Heart right ventricle (tissue), 16 donors: ENCODE measurements at regions not wholly inside any gene's neighbourhood (a gene's known extent, or its start where the extent isn't known, plus 50 kb on each side); places are given as distances from the start of the nearest gene placed in this dataset.

Experiments used
- ATAC-seq, 8 donors: fragments of 200-7000 bp; cut with Tn5 transposase; one replicate each; pipeline ENCODE4 v1.9.1; 2020; ENCODE audit warnings: mild to moderate bottlenecking in 8 of 8, moderate library complexity in 8 of 8, moderate number of reproducible peaks in 1 of 8
- DNase-seq, 2 donors: peaks; one replicate each; pipeline ENCODE4 v3.0.0-alpha.2; 2020
- H3K27ac ChIP-seq, 10 donors: fragments of 200-600 bp; sonication (generic) in 2 of 10; one replicate each; pipeline versions ENCODE4 v1.5.0 to v1.8.0; 2020 to 2022; ENCODE audit warnings: mild to moderate bottlenecking in 3 of 10
- H3K27me3 ChIP-seq, 7 donors: fragments of 200-600 bp; one replicate each; pipeline ENCODE4 v1.8.0; 2021 to 2022; ENCODE audit warnings: mild to moderate bottlenecking in 2 of 7
- H3K36me3 ChIP-seq, 9 donors: fragments of 200-600 bp; sonication (generic) in 1 of 9; one replicate each; pipeline versions ENCODE4 v1.5.0 to v1.8.0; 2020 to 2022; ENCODE audit warnings: mild to moderate bottlenecking in 2 of 9
- H3K4me1 ChIP-seq, 9 donors: fragments of 200-600 bp; sonication (generic) in 1 of 9; one replicate each; pipeline versions ENCODE4 v1.5.0 to v1.8.0; 2020 to 2022; ENCODE audit warnings: mild to moderate bottlenecking in 4 of 9
- H3K4me3 ChIP-seq, 10 donors: fragments of 200-600 bp; sonication (generic) in 2 of 10; one replicate each; pipeline versions ENCODE4 v1.5.0 to v1.8.0; 2020 to 2022; ENCODE audit warnings: mild to moderate bottlenecking in 7 of 10, moderate library complexity in 2 of 10
- H3K9me3 ChIP-seq, 11 donors: fragments of 200-600 bp in 10 of 11; sonication (generic) in 2 of 11; one replicate each; pipeline versions ENCODE4 v1.5.0 to v1.8.0; 2013 to 2022; ENCODE audit warnings: mild to moderate bottlenecking in 2 of 11, control low read depth in 1 of 11, moderate library complexity in 1 of 11
- CTCF ChIP-seq, 9 donors: fragments of 200-600 bp; sonication (generic) in 2 of 9; IDR thresholded peaks; one replicate each; pipeline versions ENCODE4 v1.5.0 to v1.8.0; 2021 to 2022; ENCODE audit warnings: antibody characterized with exemption in 9 of 9, mild to moderate bottlenecking in 5 of 9, moderate library complexity in 1 of 9
- WGBS, 2 donors: extraction: QIAGEN DNeasy Blood & Tissue Kit; methylation state at CpG; one replicate each; pipeline ENCODE4 v1.1.7; 2013; ENCODE audit warnings: inconsistent platforms in 1 of 2; 5-methylcytosine and 5-hydroxymethylcytosine counted together
- intact Hi-C, 10 donors: fragments of 100-400 bp; cut with DNase I; formaldehyde crosslinking; loops; one replicate each; pipeline versions ENCODE4 v1.11.1 to v1.14.2; 2022
- donor health status: Arrhythmogenic right ventricular cardiomyopathy.
- donor health status: ischemic (EF 13 %, LVEDD 7.1; RV severe dilation, severe dysfunction).
- donor health status: healthy with polysubstance abuse.
- donor health status: DM: no; HTN: yes; CAD: no.
- donor health status: DM: no; HTN: no; CAD: no.
- donor health status: ischemic (EF 25% LVEDD 6.9; RV normal size, moderate dysfunction).
- donor health status: ischemic (EF 25% LVEDD 5.7; RV mildly dilated, moderate dysfunction).
- donor health status: healthy.
- donor health status: DM: yes; HTN: yes; CAD: no.
- donor health status: Ischemic cardiomyopathy.
- donor health status: ischemic (EF 35%, LVEDD 5.7; RV mildly dilated, moderate dysfunction).
- donor health status: nonischemic (EF 11% LVEDD 7.7; RV severe dilation, severe dysfunction).
- donor health status: DM: yes; HTN: yes; CAD: no.
- donor health status: PGD.
- donor health status: ischemic (EF 29% LVEDD 5.4; RV normal size, mild dysfunction).
- donor health status: nonischemic (EF 23%, LVEDD 6.1; RV moderate dilation, normal function).

- WGBS, 2 donors, result 65 to 68% methylated on average over 3 of the region's 3 CpGs
- no peak for DNase-seq
- no peaks in the 10 kb centered on the region for H3K4me1 ChIP-seq
- H3K4me3 ChIP-seq, result no peak overlapping the region
- no peak for ATAC-seq
- no peak for TF ChIP-seq CTCF (IDR thresholded peaks at IDR 0.05)
- H3K9me3 ChIP-seq, result peaks cover 0 to 2% (median 0%) of the 10 kb centered on the region in 11 donors
- H3K27me3 ChIP-seq, result no peaks in the 10 kb centered on the region
- no peak overlapping the region for H3K27ac ChIP-seq
- intact Hi-C loops, result no loop called here
- no peaks in the 10 kb centered on the region for H3K36me3 ChIP-seq
These were observed 114.8 kb upstream of the PTGFR start for GRCh38 chr1:78375996-78376395.

DNA sequence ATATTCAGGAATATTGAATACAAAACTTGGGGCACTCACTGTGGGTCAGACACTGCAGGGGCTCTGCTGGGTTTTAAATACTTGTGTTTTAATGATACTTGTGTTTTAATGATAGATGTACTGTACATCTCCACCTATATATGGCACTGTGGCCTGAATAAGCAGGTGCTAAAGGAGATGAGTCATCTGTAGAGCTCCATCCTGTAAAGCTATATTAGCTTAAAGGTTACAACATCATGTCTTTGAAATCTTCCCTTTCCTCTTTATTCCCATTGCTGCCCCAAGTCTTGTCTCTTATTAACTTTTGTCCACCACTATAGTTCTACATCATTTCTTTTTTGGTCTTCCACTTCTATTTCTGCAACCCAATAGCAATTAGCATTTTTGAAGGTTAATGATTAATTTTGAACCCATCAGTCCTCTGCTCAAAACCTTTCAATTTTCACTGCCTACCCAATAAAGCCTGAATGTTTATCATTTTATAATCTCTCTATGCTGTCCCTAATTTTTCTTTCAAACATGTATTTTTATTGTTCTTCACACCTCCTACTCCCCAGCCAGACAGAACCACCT lies 113.3 kb upstream of the PTGFR start:
- no peak for TF ChIP-seq CTCF (IDR thresholded peaks at IDR 0.05)
- no peaks in the 10 kb centered on the region for H3K4me1 ChIP-seq
- H3K9me3 ChIP-seq, result peaks cover 0 to 2% (median 0%) of the 10 kb centered on the region in 11 donors
- H3K27ac ChIP-seq, result no peak overlapping the region
- intact Hi-C loops, result no loop called here
- no peak overlapping the region for H3K4me3 ChIP-seq
- H3K27me3 ChIP-seq, result no peaks in the 10 kb centered on the region
- DNase-seq (no peak), ATAC-seq (no peak)
- no peaks in the 10 kb centered on the region for H3K36me3 ChIP-seq

DNA sequence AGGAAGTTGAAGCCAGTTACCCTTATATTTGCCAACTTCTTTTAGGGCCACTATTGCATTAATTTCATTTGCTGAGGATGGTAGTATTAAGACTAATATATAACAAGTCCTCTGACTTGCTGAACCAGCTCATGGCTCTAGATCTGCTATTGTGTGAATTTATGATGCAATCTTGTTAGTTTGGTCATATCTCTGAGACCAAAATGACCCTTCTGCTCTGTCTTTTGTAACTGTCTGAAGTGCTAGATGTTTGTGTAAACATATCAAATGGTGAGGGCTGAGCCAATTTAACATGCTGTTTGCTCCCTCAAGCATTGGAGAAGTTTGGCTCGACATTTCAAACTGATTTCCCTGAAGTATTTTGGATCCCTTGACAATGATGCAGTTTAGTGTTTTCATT lies 106.9 kb upstream of the PTGFR start:
- no peak overlapping the region for H3K4me3 ChIP-seq
- intact Hi-C loops, result no loop called here
- DNase-seq, result no peak
- H3K36me3 ChIP-seq, result no peaks in the 10 kb centered on the region
- no peak for TF ChIP-seq CTCF (IDR thresholded peaks at IDR 0.05)
- H3K9me3 ChIP-seq, result peaks cover 0 to 4% (median 0%) of the 10 kb centered on the region in 11 donors
- no peak overlapping the region for H3K27ac ChIP-seq
- ATAC-seq, result no peak
- 38 to 41% methylated on average over 1 of the region's 1 CpG for WGBS, 2 donors
- H3K27me3 ChIP-seq, result no peaks in the 10 kb centered on the region
- H3K4me1 ChIP-seq, result no peaks in the 10 kb centered on the region

GRCh38 chr1:78385744-78386462 lies 104.9 kb upstream of the PTGFR start:
- no peak for TF ChIP-seq CTCF (IDR thresholded peaks at IDR 0.05)
- intact Hi-C loops, result no loop called here
- 59 to 64% methylated on average over 1 of the region's 1 CpG for WGBS, 2 donors

More at GRCh38 chr1:78385744-78386462, 104.9 kb upstream of the PTGFR start:
- Histone ChIP-seq H3K9me3 (peaks cover 0 to 2% (median 0%) of the 10 kb centered on the region in 11 donors), H3K27me3 (no peaks in the 10 kb centered on the region), H3K4me1 (no peaks in the 10 kb centered on the region), H3K4me3 (no peak overlapping the region), H3K27ac (no peak overlapping the region), H3K36me3 (no peaks in the 10 kb centered on the region)
- ATAC-seq (no peak), DNase-seq (no peak)
